H9 (cell line): ENCODE measurements at regions not wholly inside any gene's neighbourhood (a gene's known extent, or its start where the extent isn't known, plus 50 kb on each side); places are given as distances from the start of the nearest gene placed in this dataset.

Experiments used
- DNase-seq: peaks from one replicate; pipeline ENCODE4 v3.0.0-alpha.2; 2017
- H2AFZ ChIP-seq: one replicate; pipeline ENCODE4 v1.6.1; 2013; ENCODE audit warnings: mild to moderate bottlenecking, low read length, control low read depth, moderate library complexity
- H2AK5ac ChIP-seq: 2 replicates; pipeline ENCODE4 v1.6.1; 2013; ENCODE audit warnings: low read length, control low read depth, mixed read lengths; ENCODE audit not compliant: insufficient read length
- H2BK120ac ChIP-seq: one replicate; pipeline ENCODE4 v1.6.1; 2013; ENCODE audit warnings: low read depth, mild to moderate bottlenecking, low read length, control low read depth, inconsistent platforms; ENCODE audit not compliant: poor library complexity, severe bottlenecking
- H2BK12ac ChIP-seq: 2 replicates; pipeline ENCODE4 v1.6.1; 2013; ENCODE audit warnings: low read length, control low read depth, mixed read lengths, low read depth; ENCODE audit not compliant: insufficient read length
- H2BK15ac ChIP-seq: 2 replicates; pipeline ENCODE4 v1.6.1; 2013; ENCODE audit warnings: low read depth, low read length, control low read depth
- H2BK20ac ChIP-seq: one replicate; pipeline ENCODE4 v1.6.1; 2013; ENCODE audit warnings: low read depth, mild to moderate bottlenecking, low read length, control low read depth, inconsistent platforms; ENCODE audit not compliant: poor library complexity, severe bottlenecking
- H2BK5ac ChIP-seq: 2 replicates; pipeline ENCODE4 v1.6.1; 2013; ENCODE audit warnings: low read length, control low read depth, mixed read lengths; ENCODE audit not compliant: insufficient read length
- H3K14ac ChIP-seq: 2 replicates; pipeline ENCODE4 v1.6.1; 2013; ENCODE audit warnings: low read length, control low read depth; ENCODE audit not compliant: insufficient read depth
- H3K18ac ChIP-seq: 2 replicates; pipeline ENCODE4 v1.6.1; 2013; ENCODE audit warnings: low read depth, mild to moderate bottlenecking, mixed read lengths, low read length, control low read depth; ENCODE audit not compliant: insufficient read length
- H3K23ac ChIP-seq: 2 replicates; pipeline ENCODE4 v1.6.1; 2013; ENCODE audit warnings: low read length, control low read depth, mixed read lengths, low read depth; ENCODE audit not compliant: insufficient read length
- H3K23me2 ChIP-seq: 2 replicates; pipeline ENCODE4 v1.6.1; 2013; ENCODE audit warnings: low read depth, mild to moderate bottlenecking, mixed read lengths, low read length, control low read depth; ENCODE audit not compliant: insufficient read length, poor library complexity, severe bottlenecking
- H3K27ac ChIP-seq: 2 replicates; pipeline ENCODE4 v1.5.1; 2013; ENCODE audit warnings: low read length, control low read depth, mixed read lengths, low read depth; ENCODE audit not compliant: insufficient read length
- H3K27me3 ChIP-seq: 2 replicates; pipeline ENCODE4 v1.6.1; 2013; ENCODE audit warnings: low read length, control low read depth, inconsistent platforms; ENCODE audit not compliant: insufficient read depth
- H3K4ac ChIP-seq: 2 replicates; pipeline ENCODE4 v1.6.1; 2013; ENCODE audit warnings: low read depth, mild to moderate bottlenecking, control low read depth, inconsistent platforms, low read length, moderate library complexity
- H3K4me1 ChIP-seq: 2 replicates; pipeline ENCODE4 v1.6.1; 2013; ENCODE audit warnings: low read length, control low read depth, inconsistent platforms; ENCODE audit not compliant: insufficient read depth
- H3K4me2 ChIP-seq: 2 replicates; pipeline ENCODE4 v1.6.1; 2013; ENCODE audit warnings: low read length, control low read depth, mixed read lengths; ENCODE audit not compliant: insufficient read length, insufficient read depth
- H3K56ac ChIP-seq: 2 replicates; pipeline ENCODE4 v1.6.1; 2013; ENCODE audit warnings: low read depth, mild to moderate bottlenecking, mixed read lengths, low read length, control low read depth; ENCODE audit not compliant: insufficient read length
- H3K79me1 ChIP-seq: 2 replicates; pipeline ENCODE4 v1.6.1; 2013; ENCODE audit warnings: low read depth, mild to moderate bottlenecking, moderate library complexity, low read length, control low read depth, inconsistent platforms; ENCODE audit not compliant: insufficient read depth, poor library complexity, severe bottlenecking
- H3K79me2 ChIP-seq: 2 replicates; pipeline ENCODE4 v1.6.1; 2013; ENCODE audit warnings: low read length, control low read depth, inconsistent platforms; ENCODE audit not compliant: insufficient read depth
- H3K9ac ChIP-seq: 2 replicates; pipeline ENCODE4 v1.6.1; 2013; ENCODE audit warnings: low read length, control low read depth, mixed read lengths; ENCODE audit not compliant: insufficient read length; ENCODE audit errors: extremely low read depth
- H3K9me3 ChIP-seq: one replicate; pipeline ENCODE4 v1.6.1; 2013; ENCODE audit warnings: low read depth, low read length, inconsistent platforms; ENCODE audit not compliant: control insufficient read depth
- H3T11ph ChIP-seq: one replicate; pipeline ENCODE4 v1.6.1; 2013; ENCODE audit warnings: mild to moderate bottlenecking, low read length, control low read depth, inconsistent platforms
- H4K20me1 ChIP-seq: one replicate; pipeline ENCODE4 v1.6.1; 2013; ENCODE audit not compliant: control insufficient read depth, insufficient read length, insufficient read depth
- H4K5ac ChIP-seq: 2 replicates; pipeline ENCODE4 v1.6.1; 2013; ENCODE audit warnings: low read depth, mild to moderate bottlenecking, mixed read lengths, low read length, control low read depth; ENCODE audit not compliant: insufficient read length
- H4K8ac ChIP-seq: replicated peaks from 2 replicates; pipeline ENCODE4 v1.6.1; 2013; ENCODE audit warnings: low read length, control low read depth, mixed read lengths, low read depth; ENCODE audit not compliant: insufficient read length
- H4K91ac ChIP-seq: 2 replicates; pipeline ENCODE4 v1.6.1; 2013; ENCODE audit warnings: low read depth, mild to moderate bottlenecking, moderate library complexity, mixed read lengths, low read length, control low read depth; ENCODE audit not compliant: insufficient read length
- H3K27ac Mint-ChIP-seq, 3 experiments: 2 replicates in 2 of 3; 3 replicates in 1 of 3; pipeline ENCODE4 v1.8.0; 2020 to 2021; ENCODE audit warnings: mixed read lengths in 3 of 3, mild to moderate bottlenecking in 1 of 3, moderate library complexity in 1 of 3
- H3K27me3 Mint-ChIP-seq: 2 replicates; pipeline ENCODE4 v1.8.0; 2021; ENCODE audit warnings: low read depth, mild to moderate bottlenecking, moderate library complexity, mixed read lengths
- H3K36me3 Mint-ChIP-seq, 3 experiments: 2 replicates in 2 of 3; 3 replicates in 1 of 3; pipeline ENCODE4 v1.8.0; 2020 to 2021; ENCODE audit warnings: low read depth in 3 of 3, mixed read lengths in 3 of 3; ENCODE audit not compliant: insufficient read depth in 1 of 3
- H3K4me1 Mint-ChIP-seq, 2 experiments: 2 replicates each; pipeline ENCODE4 v1.8.0; 2020; ENCODE audit warnings: mixed read lengths in 2 of 2
- H3K4me3 Mint-ChIP-seq, 2 experiments: 2 replicates in 1 of 2; 3 replicates in 1 of 2; pipeline ENCODE4 v1.8.0; 2020 to 2021; ENCODE audit warnings: mild to moderate bottlenecking in 2 of 2, mixed read lengths in 2 of 2, moderate library complexity in 1 of 2
- H3K9me3 Mint-ChIP-seq, 2 experiments: 2 replicates in 1 of 2; 3 replicates in 1 of 2; pipeline ENCODE4 v1.8.0; 2020; ENCODE audit warnings: mild to moderate bottlenecking in 2 of 2, mixed read lengths in 2 of 2, moderate library complexity in 1 of 2
- CTCF ChIP-seq: fragments of 200-600 bp; sonication (generic); conservative IDR thresholded peaks from 3 replicates; pipeline ENCODE4 v1.8.0; 2021; ENCODE audit warnings: antibody characterized with exemption, mild to moderate bottlenecking
- WGBS: extraction: QIAGEN DNeasy Blood & Tissue Kit; methylation state at CpG from one replicate; pipeline ENCODE4 v1.1.7; 2013; ENCODE audit warnings: missing lambda C conversion rate, low lambda C conversion rate, mixed read lengths; ENCODE audit not compliant: insufficient read length; ENCODE audit errors: extremely low coverage; 5-methylcytosine and 5-hydroxymethylcytosine counted together

- no peak for TF ChIP-seq CTCF
- no peaks in the 10 kb centered on the region for H3K23me2 ChIP-seq
- H2BK12ac ChIP-seq, result no peak overlapping the region
- no peak overlapping the region for H4K8ac ChIP-seq
- H3K18ac ChIP-seq, result no peak overlapping the region
- Mint-ChIP-seq H3K27ac (no peak overlapping the region), H3K36me3 (peaks cover 3 to 8% (median 4%) of the 10 kb centered on the region in 3 experiments; a peak in 5 of 7 replicates), H3K4me1 (peaks cover 9 to 11% of the 10 kb centered on the region in 2 experiments), H3K27me3 (no peaks in the 10 kb centered on the region), H3K4me3 (no peak overlapping the region), H3K9me3 (peaks cover 0 to 2% of the 10 kb centered on the region in 2 experiments; a peak in 2 of 5 replicates)
- H3K9me3 ChIP-seq, result no peaks in the 10 kb centered on the region
- H2BK5ac ChIP-seq, result no peak overlapping the region
- H4K5ac ChIP-seq, result no peak overlapping the region
- WGBS, result no CpG with 5 or more reads among the region's 2 CpGs
- no peaks in the 10 kb centered on the region for H3K27me3 ChIP-seq
- no peak overlapping the region for H3T11ph ChIP-seq
- H2BK120ac ChIP-seq, result no peak overlapping the region
- no peak for DNase-seq
- no peak overlapping the region for H2AK5ac ChIP-seq
- no peak overlapping the region for H4K91ac ChIP-seq
- H4K20me1 ChIP-seq, result no peaks in the 10 kb centered on the region
- H3K9ac ChIP-seq, result no peak overlapping the region
- no peak overlapping the region for H3K14ac ChIP-seq
- no peak overlapping the region for H3K4ac ChIP-seq
- H3K4me1 ChIP-seq, result 0 out of 2 replicates have a peak, but pooled peaks cover 2% of the 10 kb centered on the region
- no peak overlapping the region for H3K56ac ChIP-seq
- H2BK20ac ChIP-seq, result no peak overlapping the region
- H3K23ac ChIP-seq, result no peak overlapping the region
- no peak overlapping the region for H2AFZ ChIP-seq
- no peaks in the 10 kb centered on the region for H3K79me2 ChIP-seq
- no peaks in the 10 kb centered on the region for H3K79me1 ChIP-seq
- no peak overlapping the region for H3K27ac ChIP-seq
- no peak overlapping the region for H3K4me2 ChIP-seq
- H2BK15ac ChIP-seq, result no peak overlapping the region
These were observed 64.2 kb upstream of the COX10 start for GRCh38 chr17:14004927-14005620.
